ENCODE measurements at regions not wholly inside any gene's neighbourhood (a gene's known extent, or its start where the extent isn't known, plus 50 kb on each side); places are given as distances from the start of the nearest gene placed in this dataset.
"Not testable (repeated sequence)": the region's sequence is repeated elsewhere in the genome, so short reads cannot be mapped to it uniquely, and the experiment has no call there.

DNA sequence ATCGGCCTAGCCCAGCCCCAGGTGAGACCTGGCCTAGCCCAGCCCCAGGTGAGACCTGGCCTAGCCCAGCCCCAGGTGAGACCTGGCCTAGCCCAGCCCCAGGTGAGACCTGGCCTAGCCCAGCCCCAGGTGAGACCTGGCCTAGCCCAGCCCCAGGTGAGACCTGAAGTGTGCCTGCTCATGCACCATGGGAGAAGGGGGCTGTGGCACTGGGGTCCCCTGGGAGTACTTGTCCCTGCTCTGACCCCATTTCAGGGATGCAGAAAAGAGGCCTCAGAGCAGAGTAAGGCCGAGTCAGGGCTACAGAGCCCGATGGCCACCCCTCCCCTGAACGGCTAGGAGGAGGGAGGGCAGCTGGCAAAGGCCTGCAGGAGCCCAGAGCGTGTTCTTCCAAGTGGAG is 129.6 kb downstream of the CRYBB2 start:
- not testable (repeated sequence) for DNase-seq (ENCODE audit: low read depth in 2 of 2, low spot score in 1 of 2)

DNA sequence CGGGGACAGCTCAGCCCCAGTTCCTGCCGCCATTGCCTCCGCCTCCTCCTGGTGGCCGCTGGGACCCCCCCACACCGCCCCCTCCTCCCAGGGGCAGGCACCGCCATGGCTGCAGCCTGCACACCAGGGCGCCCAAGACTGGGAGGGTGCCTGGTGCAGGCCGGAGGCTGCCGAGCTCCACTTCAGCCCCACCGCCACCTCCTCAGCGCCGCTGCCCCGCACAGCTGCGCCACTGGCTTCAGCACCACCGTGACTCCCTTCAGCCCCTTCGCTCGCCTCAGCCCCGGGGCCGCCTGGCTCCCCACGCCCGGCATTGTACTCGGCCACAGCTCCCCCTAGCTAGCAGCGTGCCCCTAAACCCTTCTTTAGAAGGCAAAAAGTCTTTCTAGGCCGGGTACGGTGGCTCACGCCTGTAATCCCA is 131.1 kb downstream of the CRYBB2 start:
- DNase-seq (ENCODE audit: low read depth in 2 of 2, low spot score in 1 of 2) = no peak

DNA sequence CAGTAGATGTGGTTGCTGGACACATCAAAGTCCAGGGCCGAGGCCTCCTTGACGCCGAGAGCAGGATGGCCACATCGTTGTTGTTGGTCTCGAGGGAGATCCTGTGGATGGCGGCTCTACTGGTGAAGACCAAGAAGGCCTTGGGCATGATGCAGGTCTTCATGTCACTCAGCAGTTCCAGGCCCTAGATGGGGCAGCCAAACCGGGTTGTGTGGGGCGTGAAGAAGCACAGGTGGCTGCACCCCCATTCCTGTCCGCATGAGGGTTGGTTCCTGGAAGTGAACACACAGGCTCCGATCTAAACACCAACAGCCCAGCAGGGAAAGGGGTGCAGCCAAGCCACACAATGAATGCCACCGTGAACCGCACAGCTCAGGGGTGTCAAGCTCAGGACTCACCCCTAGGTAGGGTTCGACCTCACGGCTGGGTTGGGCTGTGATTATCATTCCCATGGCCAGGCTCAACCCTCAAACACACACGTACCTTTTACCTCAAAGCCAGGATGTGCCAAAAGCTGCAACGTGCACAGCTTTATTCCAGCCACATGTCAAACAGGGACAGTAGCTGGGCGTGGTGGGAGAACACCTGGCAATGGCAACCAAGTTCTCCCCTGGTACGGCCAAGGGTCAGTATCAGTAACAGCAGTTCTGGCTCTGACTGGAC is 132.3 kb downstream of the CRYBB2 start:
- no peak for DNase-seq (ENCODE audit: low read depth in 2 of 2, low spot score in 1 of 2)

DNA sequence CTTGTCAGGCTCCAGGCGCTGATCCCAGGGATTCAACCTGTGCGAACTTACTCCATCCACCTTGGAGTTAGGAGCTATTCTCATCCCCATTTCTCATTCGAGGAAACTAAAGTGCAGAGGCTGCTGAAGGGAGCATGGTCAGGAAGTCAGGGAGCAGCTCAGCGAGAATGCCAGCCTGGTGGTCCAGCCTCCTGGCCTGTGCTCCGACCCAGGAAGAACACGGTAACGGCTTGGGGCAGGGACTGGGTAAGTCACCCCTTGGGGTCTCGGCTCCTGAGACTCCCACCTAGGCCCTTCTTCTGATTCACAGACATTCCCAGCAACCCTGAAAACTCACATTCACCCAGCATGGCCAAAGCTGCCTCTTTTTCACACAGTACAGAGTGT is 132.8 kb downstream of the CRYBB2 start:
- no peak for DNase-seq (ENCODE audit: low read depth in 2 of 2, low spot score in 1 of 2)

DNA sequence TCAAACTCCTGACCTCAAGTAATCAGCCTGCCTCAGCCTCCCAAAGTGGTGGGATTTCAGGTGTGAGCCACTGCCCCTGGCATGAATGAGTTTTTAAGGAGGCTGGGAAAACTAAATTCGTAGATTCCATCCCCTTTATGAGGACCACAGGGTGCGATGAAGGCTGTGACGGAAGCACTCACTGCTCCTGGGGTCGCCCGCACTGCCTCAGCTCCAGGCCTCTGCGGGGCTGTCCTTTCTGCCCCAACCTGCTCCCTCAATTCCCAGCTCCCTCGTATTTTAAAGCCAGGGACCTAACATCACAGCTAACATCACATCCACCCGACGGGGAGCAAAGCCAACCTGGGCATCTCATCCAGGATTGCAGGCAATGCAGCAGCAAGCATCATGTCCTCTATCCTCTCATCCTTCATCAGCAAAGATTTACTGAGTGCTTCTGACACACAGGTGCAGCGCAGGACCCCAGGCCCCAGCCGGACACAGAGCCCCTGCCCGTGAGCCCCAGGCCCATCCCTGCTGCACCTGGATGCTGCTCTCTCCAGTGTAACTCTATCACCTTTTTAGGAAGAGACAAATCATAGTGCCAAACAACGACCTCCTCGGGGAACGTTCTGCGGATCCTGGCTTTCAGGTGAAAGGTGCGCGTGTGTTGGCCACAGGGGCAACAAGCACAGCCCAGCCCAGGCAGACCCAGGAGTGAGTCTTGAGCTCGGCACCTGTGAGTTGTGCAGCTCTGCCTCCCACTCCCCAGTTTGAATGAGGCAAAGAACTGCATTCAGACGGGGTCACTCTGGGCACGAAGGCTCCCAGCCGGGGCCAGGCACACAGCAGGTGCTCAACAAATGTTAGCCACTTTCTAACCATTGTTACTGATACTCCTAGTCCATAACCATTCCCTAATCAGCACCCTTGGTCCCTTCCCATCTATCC is 134.3 kb downstream of the CRYBB2 start:
- DNase-seq (ENCODE audit: low read depth in 2 of 2, low spot score in 1 of 2) = no peak

DNA sequence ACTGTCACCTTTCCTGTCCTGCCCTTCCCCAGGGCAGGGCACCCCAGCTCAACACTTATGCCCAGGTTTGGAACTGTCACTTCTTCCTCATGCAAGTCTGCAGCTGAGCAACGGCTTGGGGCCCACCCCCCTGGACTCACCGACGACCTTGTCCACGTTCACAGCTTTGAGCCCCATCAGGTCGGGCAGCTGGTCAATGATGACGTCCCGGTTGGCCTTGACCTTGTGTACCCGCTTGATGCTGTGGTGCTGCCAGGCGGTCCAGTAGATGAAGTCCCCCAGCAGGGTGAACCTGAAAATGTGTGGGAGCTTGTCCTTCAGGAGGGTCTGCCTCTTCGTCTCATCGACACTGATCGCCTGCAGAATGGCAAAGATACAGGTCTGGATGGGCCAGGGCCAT is 135.0 kb downstream of the CRYBB2 start:
- no peak for DNase-seq (ENCODE audit: low read depth in 2 of 2, low spot score in 1 of 2)

DNA sequence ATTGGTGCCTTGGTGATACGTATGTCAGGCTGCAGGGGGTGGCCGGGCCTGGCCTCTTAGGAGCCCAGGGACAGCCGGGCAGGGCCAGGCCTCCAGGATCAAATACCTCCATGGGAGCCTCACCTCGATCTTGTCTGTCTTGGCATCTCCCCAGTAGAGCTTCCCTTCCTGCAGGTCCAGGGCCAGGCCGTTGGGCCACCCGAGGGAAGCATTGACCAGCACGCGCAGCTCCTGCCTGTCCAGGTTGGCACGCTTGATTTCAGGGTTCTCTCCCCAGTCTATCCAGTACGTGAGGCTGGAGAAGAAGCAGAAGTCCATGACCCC is 137.7 kb downstream of the CRYBB2 start:
- DNase-seq (ENCODE audit: low read depth in 2 of 2, low spot score in 1 of 2) = no peak

DNA sequence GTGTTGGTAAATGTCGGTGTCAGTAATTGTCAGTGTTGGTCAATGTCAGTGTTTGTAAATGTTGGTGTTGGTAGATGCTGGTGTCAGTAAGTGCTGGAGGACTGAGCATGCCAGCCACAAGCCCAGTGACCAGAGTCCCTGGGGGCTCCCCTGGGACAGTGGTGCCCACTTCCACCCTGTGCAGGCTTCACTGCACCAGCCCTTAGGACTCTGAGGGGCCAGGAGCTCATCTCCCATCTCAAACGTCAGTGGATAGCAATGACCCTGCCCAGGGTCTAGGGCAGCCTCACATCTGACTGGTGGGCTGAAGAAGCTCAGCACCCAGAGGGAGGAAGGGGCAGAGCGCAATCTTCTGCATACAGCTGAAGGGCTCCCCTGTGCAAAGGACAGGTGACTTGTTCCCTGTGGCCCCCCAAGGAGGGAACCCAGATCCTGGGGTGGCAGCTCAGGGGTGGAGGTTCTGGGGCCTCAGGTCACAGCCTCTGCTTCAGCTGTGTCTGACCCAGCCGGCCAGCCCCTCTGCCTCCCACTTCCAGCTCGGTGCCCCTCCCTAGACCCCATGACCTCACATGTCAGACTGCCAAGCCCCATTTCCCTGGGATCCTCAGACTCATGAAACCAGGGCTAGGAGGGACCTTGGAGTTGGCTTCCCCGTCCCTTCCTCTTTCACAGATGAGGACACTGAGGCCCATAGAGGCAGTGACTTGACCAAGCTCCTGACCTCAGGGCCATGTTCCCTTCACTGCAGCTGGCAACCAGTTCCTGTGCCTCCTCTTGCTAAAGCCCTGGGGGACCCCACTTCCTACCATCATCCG is 138.4 kb downstream of the CRYBB2 start:
- DNase-seq (ENCODE audit: low read depth in 2 of 2, low spot score in 1 of 2) = no peak

DNA sequence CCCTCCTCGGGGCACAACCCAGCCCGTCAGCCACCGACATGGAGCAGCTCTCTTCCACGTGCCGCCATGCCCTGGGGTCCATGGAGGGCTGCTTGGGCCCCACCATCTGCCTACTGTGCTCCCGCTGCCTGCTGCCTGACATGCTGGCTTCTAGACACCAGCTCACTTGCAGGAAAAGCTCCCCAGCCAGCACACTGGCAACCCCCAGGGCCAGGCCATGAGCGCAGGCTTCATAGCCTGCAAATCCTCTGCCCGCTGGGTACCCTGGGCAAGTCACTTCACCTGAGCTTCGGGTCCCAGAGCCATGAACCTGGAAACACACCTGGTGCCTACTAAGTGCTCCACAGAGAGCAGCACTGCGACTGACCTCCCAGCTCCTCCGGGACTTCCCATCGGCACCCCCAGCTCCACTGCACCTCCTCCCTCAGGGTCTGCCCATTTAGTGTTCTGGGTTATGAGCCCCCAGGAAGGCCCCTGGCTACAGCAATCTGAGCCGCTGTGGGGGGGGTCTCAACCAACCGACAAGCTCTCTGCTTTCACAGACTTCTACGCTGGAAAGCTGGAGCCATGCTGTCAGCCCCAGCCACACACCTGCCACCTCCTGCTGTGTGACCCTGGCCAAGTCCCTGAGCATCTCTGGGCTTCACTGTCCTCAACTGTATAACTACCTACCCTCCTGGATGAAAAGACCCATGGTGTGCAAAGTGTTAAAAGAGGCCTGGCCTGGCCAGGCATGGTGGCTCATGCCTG is 139.2 kb downstream of the CRYBB2 start:
- no peak for DNase-seq (ENCODE audit: low read depth in 2 of 2, low spot score in 1 of 2)

DNA sequence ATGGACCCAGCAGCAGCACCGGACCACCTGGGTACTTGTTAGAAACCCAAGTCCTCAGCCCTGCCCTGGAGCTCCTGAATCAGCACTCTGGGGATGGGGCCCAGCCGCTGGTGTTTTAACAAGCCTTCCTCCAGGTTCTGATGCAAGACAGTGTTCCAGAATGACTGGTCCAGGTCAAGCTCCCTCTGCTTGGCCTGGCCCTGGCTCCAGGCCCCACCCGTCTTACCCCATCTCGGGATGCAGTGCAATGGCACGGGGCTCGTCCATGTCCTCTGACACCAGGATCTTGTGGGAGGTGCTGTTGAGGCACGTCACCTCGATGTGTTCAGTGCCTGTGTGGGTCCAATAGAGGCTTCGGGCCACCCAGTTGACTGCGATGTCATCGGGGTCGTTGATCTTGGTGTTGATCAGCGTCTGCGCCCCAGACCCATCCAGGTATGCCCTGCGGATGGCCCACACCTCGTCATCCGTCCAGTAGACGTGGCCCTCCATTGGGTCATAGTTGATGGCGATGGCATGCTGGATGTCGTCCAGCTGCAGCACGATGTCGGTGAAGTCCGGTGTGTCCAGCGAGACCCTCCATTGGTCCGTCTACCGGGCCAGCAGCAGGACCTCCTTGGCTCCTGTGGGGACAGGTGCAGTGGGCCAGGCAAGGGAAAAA is 140.3 kb downstream of the CRYBB2 start:
- DNase-seq (ENCODE audit: low read depth in 2 of 2, low spot score in 1 of 2) = no peak

DNA sequence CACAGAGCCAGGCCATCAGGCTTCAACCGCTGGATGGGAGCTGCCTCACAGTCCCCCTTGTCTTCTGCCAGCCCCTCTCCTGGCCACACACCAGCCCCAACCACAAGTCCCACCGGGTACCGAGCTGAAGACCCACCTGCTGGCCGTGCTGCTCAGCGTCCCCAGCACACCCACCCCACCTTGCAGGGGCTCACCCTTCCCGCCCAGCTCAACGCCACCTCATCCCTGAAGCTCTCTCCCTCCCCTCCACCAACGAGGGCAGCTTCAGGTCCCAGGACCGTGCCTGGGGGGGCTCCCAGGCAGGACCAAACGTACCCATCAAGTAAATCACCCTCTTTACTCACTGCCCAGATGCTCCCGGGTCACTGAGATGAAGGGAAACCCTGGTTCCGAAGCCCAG is 141.0 kb downstream of the CRYBB2 start:
- no peak for DNase-seq (ENCODE audit: low read depth in 2 of 2, low spot score in 1 of 2)

DNA sequence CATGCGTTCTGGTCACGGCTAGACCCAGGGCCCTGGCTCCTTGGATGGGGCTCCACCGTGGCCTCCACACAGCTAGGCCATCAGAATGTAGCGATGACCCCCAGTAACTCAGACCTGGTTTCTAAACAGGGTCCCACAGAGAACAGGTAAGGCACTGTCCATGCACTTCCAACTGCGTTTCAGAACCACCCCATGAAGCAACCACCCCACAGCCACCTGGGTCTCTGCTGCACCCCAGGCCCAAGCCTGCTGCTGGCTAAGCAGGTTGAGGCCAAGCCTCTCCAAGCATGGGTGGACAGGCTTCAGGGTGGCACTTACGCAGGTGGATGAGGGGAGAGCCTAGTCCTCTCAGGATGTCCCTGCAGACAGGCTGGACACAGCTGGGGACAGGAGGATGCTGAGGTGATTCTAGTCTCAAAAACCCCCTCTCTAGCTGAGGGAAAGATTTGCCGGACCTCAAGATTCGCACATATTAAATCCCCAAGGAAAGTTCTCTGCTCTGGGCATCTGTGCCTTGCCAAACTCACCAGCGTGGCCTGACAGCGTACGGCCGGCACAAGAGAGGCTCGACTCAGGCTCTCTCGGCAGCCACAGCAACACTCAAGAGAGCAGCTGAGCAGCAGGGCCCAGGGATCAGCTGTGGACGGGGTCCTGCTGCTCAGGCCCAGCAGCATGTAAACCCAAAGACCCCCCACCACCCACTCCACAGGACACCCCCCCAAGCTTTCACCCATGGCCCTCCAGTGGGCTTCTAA is 141.6 kb downstream of the CRYBB2 start:
- no peak for DNase-seq (ENCODE audit: low read depth in 2 of 2, low spot score in 1 of 2)

DNA sequence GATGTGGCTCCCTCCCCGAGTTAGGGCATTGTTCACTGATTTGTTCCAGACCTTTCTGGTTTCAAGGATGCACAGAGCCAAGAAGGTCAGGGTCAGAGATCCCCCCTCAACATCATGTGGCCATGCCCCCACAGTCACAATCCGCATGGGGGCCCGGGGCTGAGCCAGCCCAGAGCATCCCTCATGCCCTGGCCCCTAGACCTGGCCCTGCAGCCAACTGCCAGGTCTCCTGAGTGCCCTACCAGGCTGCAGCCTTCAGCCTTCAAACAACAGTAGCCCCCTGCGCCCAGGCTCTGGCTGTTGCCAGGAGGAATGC is 142.4 kb downstream of the CRYBB2 start:
- no peak for DNase-seq (ENCODE audit: low read depth in 2 of 2, low spot score in 1 of 2)

DNA sequence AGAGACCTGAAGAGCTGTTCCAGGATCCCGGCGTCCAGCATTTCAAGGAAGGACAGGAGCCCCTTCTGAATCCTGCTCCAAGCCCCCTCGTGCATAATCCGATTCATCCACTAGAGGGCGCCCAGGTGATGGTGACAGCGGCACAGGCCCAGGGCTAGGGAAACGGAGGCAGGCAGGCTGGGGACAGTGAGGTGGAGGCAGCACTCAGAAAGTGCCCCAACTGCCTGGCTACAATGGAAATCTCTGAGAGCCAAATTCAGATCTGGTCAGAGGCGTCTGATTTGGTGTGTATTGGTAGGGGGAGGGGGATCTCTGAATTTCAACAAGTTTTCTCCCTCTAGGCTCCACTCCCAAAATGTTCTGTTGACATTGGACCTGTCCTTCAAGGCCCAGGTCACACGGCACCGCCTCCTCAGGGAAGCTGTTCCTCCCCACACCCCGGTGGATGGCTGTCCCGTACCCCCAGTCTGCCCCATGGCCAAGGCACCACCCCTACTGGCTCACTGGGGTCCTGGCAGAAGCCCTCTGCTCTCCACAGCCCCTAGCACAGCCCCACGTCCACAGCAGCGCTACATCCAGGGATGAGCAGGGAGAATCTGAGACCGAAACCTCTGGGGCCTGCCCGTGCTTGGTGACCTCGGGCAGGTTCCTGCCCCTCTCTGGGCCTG is 142.9 kb downstream of the CRYBB2 start:
- peak in 1 of 2 donors; percentile 53 for DNase-seq (ENCODE audit: low read depth in 2 of 2, low spot score in 1 of 2)

DNA sequence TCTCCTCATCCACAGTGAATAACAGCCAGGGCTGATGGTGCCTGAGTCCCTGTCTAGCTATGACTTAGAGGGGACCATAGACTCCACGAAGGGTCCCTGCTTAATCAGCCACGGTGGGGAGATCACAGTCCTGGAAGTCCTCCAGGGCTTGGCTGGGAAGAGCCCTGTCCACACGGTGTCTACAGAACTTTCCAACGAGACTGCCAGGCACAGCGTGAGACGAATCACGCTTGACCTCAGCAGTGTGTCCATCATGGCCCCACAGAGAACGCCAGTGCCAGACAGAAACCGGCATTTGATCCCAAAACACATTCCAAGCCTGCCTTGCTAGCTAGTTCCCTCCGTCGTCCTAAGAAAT is 143.4 kb downstream of the CRYBB2 start:
- DNase-seq (ENCODE audit: low read depth in 2 of 2, low spot score in 1 of 2) = no peak

DNA sequence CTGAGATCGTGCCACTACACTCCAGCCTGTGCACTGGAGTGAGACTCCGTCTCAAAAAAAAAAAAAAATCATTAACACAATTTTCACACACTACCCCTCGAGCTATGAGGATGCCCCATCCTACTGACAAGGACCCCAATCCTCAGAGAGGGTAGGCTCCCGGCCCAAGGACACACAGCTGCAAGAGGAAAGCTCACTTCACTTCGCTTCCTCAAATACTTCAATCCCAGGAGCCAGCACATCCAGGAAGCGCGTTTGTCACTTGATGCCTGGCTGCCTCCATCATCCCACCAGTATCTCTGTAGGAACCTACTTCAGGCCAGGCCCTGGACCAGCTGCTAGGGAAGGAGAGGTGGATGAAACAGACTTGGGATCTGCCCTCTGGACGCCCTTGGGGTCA is 144.0 kb downstream of the CRYBB2 start:
- DNase-seq (ENCODE audit: low read depth in 2 of 2, low spot score in 1 of 2) = no peak

DNA sequence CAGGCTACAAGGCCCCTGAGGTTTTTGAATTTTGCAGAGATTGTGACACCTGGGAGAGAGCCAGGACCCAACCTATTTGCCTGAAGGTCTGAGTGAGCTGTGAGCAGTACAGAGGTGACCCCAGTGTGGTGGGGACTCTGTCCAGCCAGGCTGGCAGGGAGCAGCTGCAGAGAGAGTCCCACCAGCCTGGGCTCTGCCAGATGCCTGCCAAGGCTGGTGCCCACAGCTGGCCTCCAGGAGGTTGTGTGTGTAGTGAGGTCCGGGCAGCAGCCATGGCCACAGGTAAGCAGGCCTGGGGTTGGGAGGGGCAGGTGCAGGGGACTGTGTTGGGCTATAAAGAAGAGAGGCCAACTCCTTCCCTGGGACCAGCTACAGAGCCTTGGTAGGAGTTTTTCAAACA is 144.8 kb downstream of the CRYBB2 start:
- DNase-seq (ENCODE audit: low read depth in 2 of 2, low spot score in 1 of 2) = no peak

DNA sequence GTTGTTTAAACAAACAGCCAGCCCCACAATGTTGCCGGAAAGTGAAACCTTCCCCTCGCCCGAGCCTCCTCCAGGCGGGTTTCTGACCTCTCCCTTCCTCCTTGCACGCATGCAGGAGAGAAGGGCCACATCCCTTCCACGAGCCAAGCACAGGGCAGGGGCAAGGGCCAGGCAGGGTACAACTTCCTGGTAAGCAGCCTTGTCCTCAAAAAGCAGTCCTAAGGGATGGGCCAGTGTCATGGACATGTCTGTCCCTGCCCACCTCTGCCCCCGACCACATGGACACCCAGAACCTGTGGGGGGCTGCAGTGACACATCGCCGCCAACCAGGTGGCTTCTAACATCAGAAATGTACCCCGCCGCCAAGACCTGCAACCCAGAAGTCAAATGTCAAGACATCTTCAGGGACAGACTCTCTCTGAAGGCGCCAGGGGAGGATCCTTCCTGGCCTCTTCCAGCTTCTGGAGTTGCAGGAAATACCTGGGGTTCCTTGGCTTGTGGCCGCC is 145.3 kb downstream of the CRYBB2 start:
- no peak for DNase-seq (ENCODE audit: low read depth in 2 of 2, low spot score in 1 of 2)

DNA sequence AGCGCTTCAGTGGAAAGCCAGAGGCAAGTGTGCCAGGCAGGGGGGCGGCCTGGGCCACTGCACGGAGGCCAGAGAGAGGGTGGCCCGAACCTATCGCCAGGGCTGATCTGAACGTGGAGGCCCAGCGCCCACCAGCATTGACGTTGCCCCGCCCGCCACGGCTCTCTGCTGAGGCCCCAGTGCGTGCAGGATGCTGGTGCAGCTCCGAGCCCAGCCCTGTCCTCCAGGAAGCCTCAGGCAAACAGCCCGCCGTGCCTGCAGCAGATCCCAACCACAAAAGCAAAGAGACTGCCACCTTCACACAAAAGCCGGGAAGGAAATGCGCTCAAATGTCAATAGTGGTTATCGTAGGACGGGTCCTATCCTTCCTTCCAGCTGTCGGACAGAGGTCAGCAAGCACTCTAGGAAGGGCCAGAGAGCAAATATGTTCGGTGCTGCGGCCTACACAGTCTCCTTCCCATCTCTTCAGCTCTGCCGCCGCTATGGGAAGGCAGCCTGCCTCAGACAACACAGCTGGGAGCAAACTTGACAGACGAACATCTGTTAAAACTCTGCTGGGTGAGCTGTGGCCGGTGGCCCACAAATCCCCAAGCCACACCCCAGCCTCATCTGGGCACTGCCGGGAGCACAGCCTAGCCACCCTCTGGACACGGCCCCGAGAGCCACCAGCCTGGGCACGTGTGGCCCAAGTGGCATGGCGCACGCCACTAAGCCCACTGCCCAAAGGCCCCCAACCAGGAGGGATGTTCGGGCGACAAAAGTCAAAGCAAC is 146.2 kb downstream of the CRYBB2 start:
- DNase-seq (ENCODE audit: low read depth in 2 of 2, low spot score in 1 of 2) = no peak

Measured in stimulated activated CD8-positive, alpha-beta memory T cell treated with anti-CD3 and anti-CD28 coated beads, Interleukin-4, amount 100 ng/mL, for 4 hours (primary cell).